HG03354 (cell line): ENCODE measurements at regions not wholly inside any gene's neighbourhood (a gene's known extent, or its start where the extent isn't known, plus 50 kb on each side); places are given as distances from the start of the nearest gene placed in this dataset.
"Not testable (repeated sequence)": the region's sequence is repeated elsewhere in the genome, so short reads cannot be mapped to it uniquely, and the experiment has no call there.

Source experiments
- ATAC-seq: cut with Tn5 transposase; IDR thresholded peaks from one replicate; pipeline ENCODE4 v1.9.1; 2021; ENCODE audit warnings: mild to moderate bottlenecking; ENCODE audit not compliant: unreplicated experiment, poor library complexity, severe bottlenecking

GRCh38 chr18:5830902-5831301 lies 64.4 kb downstream of the TMEM200C start:
- ATAC-seq: not testable (repeated sequence)

- ATAC-seq: no peak
Measured at GRCh38 chr18:5828913-5829312, 66.4 kb downstream of the TMEM200C start.

GRCh38 chr18:5825663-5826062 lies 69.7 kb downstream of the TMEM200C start:
- ATAC-seq: no peak

GRCh38 chr18:5824370-5824984 lies 70.8 kb downstream of the TMEM200C start:
- no peak for ATAC-seq

- ATAC-seq: no peak
Measured at GRCh38 chr18:5817816-5818215, 77.5 kb downstream of the TMEM200C start.

- ATAC-seq: no peak
Measured at GRCh38 chr18:5806860-5807259, 88.5 kb downstream of the TMEM200C start.

GRCh38 chr18:5787936-5788335 lies 107.4 kb downstream of the TMEM200C start:
- no peak for ATAC-seq

GRCh38 chr18:5779922-5780321 lies 115.4 kb downstream of the TMEM200C start:
- ATAC-seq: no peak

- no peak for ATAC-seq
Measured at GRCh38 chr18:5772306-5773105, 122.8 kb downstream of the TMEM200C start.

- no peak for ATAC-seq
Measured at GRCh38 chr18:5771343-5771742, 124.0 kb downstream of the TMEM200C start.

- ATAC-seq: no peak
Measured at GRCh38 chr18:5770176-5770575, 125.1 kb downstream of the TMEM200C start.

- ATAC-seq: no peak
Measured at GRCh38 chr18:5768454-5768853, 126.9 kb downstream of the TMEM200C start.

GRCh38 chr18:5759194-5759593 lies 136.1 kb downstream of the TMEM200C start:
- ATAC-seq: no peak

GRCh38 chr18:5756823-5757222 lies 138.5 kb downstream of the TMEM200C start:
- no peak for ATAC-seq

GRCh38 chr18:5747678-5748077 lies 147.6 kb downstream of the TMEM200C start:
- no peak for ATAC-seq

GRCh38 chr18:5746844-5747243 lies 148.5 kb downstream of the TMEM200C start:
- no peak for ATAC-seq

GRCh38 chr18:5744659-5745058 lies 150.7 kb downstream of the TMEM200C start:
- ATAC-seq: no peak

GRCh38 chr18:5738526-5738925 lies 156.8 kb downstream of the TMEM200C start:
- ATAC-seq: no peak

- no peak for ATAC-seq
Measured at GRCh38 chr18:5732318-5732717, 163.0 kb downstream of the TMEM200C start.

- no peak for ATAC-seq
Measured at GRCh38 chr18:5729983-5730699, 165.2 kb downstream of the TMEM200C start.

- no peak for ATAC-seq
Measured at GRCh38 chr18:5728531-5728930, 166.8 kb downstream of the TMEM200C start.
